ENCODE measurements at regions not wholly inside any gene's neighbourhood (a gene's known extent, or its start where the extent isn't known, plus 50 kb on each side); places are given as distances from the start of the nearest gene placed in this dataset.

DNA sequence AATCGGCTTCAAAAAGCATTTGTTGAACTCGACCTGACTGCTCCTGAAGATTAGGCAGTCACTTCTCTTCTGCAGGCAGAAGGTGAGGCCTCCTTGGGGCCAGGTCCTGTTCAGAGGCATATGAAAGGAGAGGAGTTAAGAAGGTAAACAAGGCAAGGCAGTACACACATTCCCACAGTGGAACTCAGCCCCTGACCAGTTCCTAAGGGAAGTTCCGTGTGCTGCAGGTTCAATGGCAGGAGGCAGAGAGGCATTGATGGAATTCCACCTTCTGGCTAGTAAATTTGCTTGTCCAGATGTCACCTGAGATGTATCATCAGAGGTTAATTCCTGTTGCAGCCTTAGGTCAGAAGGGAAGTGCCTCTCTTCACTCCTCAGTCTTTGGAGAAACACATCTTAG lies 337.0 kb upstream of the MTNR1B start:
- TF ChIP-seq, protein P1, sequence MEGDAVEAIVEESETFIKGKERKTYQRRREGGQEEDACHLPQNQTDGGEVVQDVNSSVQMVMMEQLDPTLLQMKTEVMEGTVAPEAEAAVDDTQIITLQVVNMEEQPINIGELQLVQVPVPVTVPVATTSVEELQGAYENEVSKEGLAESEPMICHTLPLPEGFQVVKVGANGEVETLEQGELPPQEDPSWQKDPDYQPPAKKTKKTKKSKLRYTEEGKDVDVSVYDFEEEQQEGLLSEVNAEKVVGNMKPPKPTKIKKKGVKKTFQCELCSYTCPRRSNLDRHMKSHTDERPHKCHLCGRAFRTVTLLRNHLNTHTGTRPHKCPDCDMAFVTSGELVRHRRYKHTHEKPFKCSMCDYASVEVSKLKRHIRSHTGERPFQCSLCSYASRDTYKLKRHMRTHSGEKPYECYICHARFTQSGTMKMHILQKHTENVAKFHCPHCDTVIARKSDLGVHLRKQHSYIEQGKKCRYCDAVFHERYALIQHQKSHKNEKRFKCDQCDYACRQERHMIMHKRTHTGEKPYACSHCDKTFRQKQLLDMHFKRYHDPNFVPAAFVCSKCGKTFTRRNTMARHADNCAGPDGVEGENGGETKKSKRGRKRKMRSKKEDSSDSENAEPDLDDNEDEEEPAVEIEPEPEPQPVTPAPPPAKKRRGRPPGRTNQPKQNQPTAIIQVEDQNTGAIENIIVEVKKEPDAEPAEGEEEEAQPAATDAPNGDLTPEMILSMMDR (IDR thresholded peaks at IDR 0.05), result no peak
- no peak for TF ChIP-seq POLR2A (IDR thresholded peaks at IDR 0.05)

Measured in heart left ventricle (tissue), 13 donors.